ENCODE measurements at regions not wholly inside any gene's neighbourhood (a gene's known extent, or its start where the extent isn't known, plus 50 kb on each side); places are given as distances from the start of the nearest gene placed in this dataset.

GRCh38 chr4:121221608-121222007 is 57.5 kb upstream of the TNIP3 start:
- Histone ChIP-seq H3K27ac (ENCODE audit: insufficient read depth, low read depth, low read length) (no peak overlapping the region), H3K9me1 (replicated peaks; ENCODE audit: control insufficient read depth, extremely low read depth, insufficient read depth, low read length) (peaks cover 2% of the 10 kb centered on the region), H2AFZ (ENCODE audit: low read depth, low read length) (no peak overlapping the region), H3K4me1 (ENCODE audit: control insufficient read depth, extremely low read depth, insufficient read depth, low read length) (no peaks in the 10 kb centered on the region), H3K9ac (replicated peaks; ENCODE audit: extremely low read depth, insufficient read depth, low read length) (no peak overlapping the region), H3K36me3 (ENCODE audit: control insufficient read depth in 2 of 2, extremely low read depth in 1 of 2, insufficient read depth in 2 of 2, low read length in 2 of 2) (no peaks in the 10 kb centered on the region), H3K27me3 (ENCODE audit: control insufficient read depth in 2 of 2, insufficient read depth in 2 of 2, low read length in 2 of 2) (peaks cover 1 to 9% of the 10 kb centered on the region in 2 experiments), H4K20me1 (replicated peaks; ENCODE audit: control insufficient read depth, extremely low read depth, insufficient read depth, low read length) (no peaks in the 10 kb centered on the region), H3K79me2 (ENCODE audit: control insufficient read depth, insufficient read depth, low read length) (no peaks in the 10 kb centered on the region), H3K4me2 (ENCODE audit: insufficient read depth, low read length) (no peak overlapping the region), H3K9me3 (replicated peaks; ENCODE audit: control insufficient read depth, insufficient read depth, low read length) (no peaks in the 10 kb centered on the region), H3K4me3 (replicated peaks in 1 of 3; ENCODE audit: insufficient read depth in 1 of 3, low read depth in 1 of 3, low read length in 3 of 3) (no peak overlapping the region)
- TF ChIP-seq EZH2 (IDR thresholded peaks at IDR 0.05; ENCODE audit: borderline replicate concordance, low read depth, low read length, severe bottlenecking) (no peak), MAX (IDR thresholded peaks at IDR 0.05; ENCODE audit: insufficient read depth, insufficient read length) (no peak), JUN (IDR thresholded peaks at IDR 0.05; ENCODE audit: borderline replicate concordance, insufficient read depth, insufficient read length, low read depth) (no peak), FOS (IDR thresholded peaks at IDR 0.05; ENCODE audit: borderline replicate concordance, insufficient read depth, low read length) (no peak), MYC (IDR thresholded peaks at IDR 0.05; ENCODE audit: low read depth, low read length) (no peak), GATA2 (IDR thresholded peaks at IDR 0.05; ENCODE audit: insufficient read depth, insufficient read length, low read depth, low read length) (no peak), POLR2A (IDR thresholded peaks at IDR 0.05; ENCODE audit: low read depth, low read length) (no peak), POLR2AphosphoS5 (IDR thresholded peaks at IDR 0.05; ENCODE audit: insufficient read depth, low read depth, low read length) (no peak)
- TF ChIP-seq, protein P1, sequence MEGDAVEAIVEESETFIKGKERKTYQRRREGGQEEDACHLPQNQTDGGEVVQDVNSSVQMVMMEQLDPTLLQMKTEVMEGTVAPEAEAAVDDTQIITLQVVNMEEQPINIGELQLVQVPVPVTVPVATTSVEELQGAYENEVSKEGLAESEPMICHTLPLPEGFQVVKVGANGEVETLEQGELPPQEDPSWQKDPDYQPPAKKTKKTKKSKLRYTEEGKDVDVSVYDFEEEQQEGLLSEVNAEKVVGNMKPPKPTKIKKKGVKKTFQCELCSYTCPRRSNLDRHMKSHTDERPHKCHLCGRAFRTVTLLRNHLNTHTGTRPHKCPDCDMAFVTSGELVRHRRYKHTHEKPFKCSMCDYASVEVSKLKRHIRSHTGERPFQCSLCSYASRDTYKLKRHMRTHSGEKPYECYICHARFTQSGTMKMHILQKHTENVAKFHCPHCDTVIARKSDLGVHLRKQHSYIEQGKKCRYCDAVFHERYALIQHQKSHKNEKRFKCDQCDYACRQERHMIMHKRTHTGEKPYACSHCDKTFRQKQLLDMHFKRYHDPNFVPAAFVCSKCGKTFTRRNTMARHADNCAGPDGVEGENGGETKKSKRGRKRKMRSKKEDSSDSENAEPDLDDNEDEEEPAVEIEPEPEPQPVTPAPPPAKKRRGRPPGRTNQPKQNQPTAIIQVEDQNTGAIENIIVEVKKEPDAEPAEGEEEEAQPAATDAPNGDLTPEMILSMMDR (IDR thresholded peaks at IDR 0.05; ENCODE audit: extremely low read depth in 1 of 2, insufficient read depth in 1 of 2, low read depth in 1 of 2, low read length in 2 of 2): no peak
- DNase-seq (ENCODE audit: low read depth, low spot score): no peak
- CTCF ChIA-PET: interaction anchor here (0.7 to 4.3 kb wide), 3 partner anchors 9 to 29 kb away, joined by 3 to 21 read pairs (median 4); no protein-coding TSS in a partner anchor
- no peak for FAIRE-seq
- dilution Hi-C loops (cut with MboI; ENCODE audit: extremely low pct_ligation_motif_present, low sequenced_read_pairs) (no loop called here), intact Hi-C loops (cut with micrococcal nuclease) (no loop called here)
- no TSS peak for BruUV-seq (replicated peaks)
- POLR2A ChIA-PET: no interaction called here

Measured in endothelial cell of umbilical vein (primary cell).